HG03280 (cell line): ENCODE measurements at regions not wholly inside any gene's neighbourhood (a gene's known extent, or its start where the extent isn't known, plus 50 kb on each side); places are given as distances from the start of the nearest gene placed in this dataset.

Source experiments
- ATAC-seq: cut with Tn5 transposase; IDR thresholded peaks from one replicate; pipeline ENCODE4 v1.9.1; 2021; ENCODE audit warnings: mild to moderate bottlenecking, moderate library complexity; ENCODE audit not compliant: unreplicated experiment

- no peak for ATAC-seq
Observed at GRCh38 chr10:15462253-15462897, 91.3 kb upstream of the FAM171A1 start.

DNA sequence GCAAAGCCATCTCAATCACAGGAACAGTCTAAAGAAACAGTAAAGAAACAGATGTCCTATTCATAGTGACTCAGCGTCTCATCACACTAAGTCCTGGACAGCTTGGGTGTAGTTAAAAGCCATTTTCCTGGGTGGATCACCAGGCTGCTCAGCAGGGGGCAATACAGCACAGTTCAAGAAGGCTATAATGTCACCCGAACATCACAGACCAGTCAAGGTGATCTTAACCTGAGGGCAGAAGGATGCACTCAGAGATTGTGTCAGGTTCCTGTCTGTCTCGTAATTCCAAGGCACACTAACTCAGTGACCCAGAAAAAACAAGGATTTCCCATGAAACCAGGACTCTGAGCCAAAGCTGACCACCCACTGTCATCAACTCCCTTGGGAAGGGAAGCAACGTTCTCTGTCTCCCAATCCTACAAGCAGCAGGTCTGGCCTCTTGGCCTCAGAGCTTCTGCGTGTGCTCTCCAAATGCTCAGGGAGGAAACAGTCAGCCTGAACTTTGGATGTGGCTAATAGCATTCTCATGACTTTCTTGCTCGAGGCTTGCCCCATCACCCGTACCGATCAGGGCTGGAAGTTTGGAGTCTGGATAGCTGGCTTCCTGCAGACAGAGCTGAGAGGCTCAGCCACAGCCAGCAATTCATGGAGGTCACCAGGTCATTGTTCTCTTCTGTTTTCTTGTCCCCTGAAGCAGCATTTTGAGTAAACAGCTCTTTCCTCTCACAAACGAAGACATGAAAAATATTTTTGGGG lies 90.4 kb upstream of the FAM171A1 start:
- no peak for ATAC-seq

DNA sequence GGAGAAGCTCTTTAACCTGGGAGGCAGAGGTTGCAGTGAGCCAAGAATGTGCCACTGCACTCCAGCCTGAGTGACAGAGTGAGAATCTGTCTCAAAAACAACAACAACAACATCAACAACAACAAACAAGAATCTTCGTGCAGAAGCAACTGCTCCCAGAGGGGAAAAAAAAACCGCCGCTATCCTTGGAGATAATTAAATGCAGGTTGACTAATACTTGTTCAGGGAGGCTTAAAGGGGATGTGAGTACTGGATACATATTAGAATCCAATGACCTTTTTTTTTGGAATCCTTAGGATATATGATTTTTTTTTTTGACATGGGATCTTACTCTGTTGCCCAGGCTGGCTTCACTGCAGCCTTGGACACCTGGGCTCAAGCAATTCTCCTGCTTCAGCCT lies 89.6 kb upstream of the FAM171A1 start:
- ATAC-seq = no peak

GRCh38 chr10:15459218-15459617 lies 88.1 kb upstream of the FAM171A1 start:
- no peak for ATAC-seq

DNA sequence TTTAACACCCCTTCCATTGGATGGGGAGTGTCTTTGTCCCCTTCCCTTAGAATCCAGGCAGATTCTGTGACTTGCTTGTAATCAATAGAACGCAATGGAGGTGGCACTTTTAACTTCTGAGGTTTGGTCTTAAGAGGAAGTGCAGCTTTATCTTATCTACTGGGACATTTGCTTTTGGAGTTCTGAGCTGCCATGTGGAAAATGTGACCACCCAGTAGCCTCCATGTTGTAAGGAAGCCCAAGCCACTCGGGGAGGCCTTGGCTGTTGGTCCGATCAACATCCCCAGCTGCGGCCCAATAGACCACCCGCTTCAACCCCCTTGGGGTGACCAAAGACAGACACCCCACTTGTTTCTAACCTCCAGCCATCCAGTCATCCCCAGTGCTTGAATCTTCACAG lies 86.3 kb upstream of the FAM171A1 start:
- ATAC-seq = no peak

DNA sequence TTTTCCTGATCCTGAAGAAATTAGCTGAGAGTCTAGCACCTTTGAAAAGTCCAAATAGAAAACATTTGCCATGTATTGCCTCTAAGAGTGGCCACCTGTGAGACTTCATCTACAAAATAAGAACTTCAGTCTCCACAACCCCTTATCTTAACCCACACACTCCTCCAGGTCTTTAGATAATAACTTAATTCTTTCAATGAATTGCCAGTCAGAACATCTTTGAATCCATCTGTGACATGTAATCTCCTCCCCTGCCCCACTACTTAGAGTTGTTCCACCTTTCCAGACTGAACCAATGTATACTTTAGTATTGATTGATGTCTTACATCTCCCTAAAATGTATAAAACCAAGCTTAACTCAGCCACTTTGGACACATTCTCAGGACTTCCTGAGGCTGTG lies 84.4 kb upstream of the FAM171A1 start:
- ATAC-seq = no peak

- ATAC-seq = no peak
Observed at GRCh38 chr10:15453926-15454325, 82.8 kb upstream of the FAM171A1 start.

GRCh38 chr10:15453457-15453856 lies 82.4 kb upstream of the FAM171A1 start:
- no peak for ATAC-seq

- no peak for ATAC-seq
Observed at GRCh38 chr10:15452545-15452944, 81.5 kb upstream of the FAM171A1 start.

GRCh38 chr10:15451137-15452094 lies 80.3 kb upstream of the FAM171A1 start:
- no peak for ATAC-seq

DNA sequence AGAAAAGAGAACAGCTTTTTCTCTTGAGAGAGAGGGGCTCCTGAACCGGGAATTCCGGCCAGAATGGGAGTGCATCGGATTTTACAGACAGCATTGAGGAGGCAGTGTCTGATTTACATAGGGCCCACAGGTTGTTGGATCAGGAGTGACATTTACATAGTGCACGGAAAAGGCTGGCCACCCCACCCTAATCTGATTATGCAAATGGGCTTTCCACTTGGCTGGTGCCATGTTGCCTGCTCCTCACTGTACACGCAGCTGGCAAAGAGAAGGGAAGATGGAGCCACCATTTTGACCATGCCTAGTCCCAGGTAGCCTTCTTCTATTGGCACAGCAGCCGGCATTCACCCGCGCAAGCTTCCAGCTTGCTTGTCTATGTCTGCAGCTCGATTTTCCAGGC lies 77.5 kb upstream of the FAM171A1 start:
- ATAC-seq = no peak

DNA sequence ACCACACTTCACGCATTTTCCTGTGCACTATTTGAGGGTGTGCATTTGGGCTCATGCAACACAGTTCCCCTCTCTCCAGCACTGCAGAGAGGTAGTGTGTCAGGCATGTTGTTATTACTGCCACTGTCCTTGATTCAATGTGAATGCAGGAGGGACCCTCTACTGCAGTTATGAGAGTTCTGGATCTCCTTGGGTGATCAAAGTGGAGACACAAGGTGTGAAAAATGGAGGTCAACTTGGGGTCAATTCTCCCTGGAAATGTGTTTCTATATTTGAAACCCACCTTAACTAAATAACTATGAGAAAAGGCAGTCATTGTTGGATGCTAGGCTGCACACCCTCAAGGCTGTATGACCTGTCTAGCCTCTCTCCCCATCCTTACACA lies 73.9 kb upstream of the FAM171A1 start:
- ATAC-seq = no peak

DNA sequence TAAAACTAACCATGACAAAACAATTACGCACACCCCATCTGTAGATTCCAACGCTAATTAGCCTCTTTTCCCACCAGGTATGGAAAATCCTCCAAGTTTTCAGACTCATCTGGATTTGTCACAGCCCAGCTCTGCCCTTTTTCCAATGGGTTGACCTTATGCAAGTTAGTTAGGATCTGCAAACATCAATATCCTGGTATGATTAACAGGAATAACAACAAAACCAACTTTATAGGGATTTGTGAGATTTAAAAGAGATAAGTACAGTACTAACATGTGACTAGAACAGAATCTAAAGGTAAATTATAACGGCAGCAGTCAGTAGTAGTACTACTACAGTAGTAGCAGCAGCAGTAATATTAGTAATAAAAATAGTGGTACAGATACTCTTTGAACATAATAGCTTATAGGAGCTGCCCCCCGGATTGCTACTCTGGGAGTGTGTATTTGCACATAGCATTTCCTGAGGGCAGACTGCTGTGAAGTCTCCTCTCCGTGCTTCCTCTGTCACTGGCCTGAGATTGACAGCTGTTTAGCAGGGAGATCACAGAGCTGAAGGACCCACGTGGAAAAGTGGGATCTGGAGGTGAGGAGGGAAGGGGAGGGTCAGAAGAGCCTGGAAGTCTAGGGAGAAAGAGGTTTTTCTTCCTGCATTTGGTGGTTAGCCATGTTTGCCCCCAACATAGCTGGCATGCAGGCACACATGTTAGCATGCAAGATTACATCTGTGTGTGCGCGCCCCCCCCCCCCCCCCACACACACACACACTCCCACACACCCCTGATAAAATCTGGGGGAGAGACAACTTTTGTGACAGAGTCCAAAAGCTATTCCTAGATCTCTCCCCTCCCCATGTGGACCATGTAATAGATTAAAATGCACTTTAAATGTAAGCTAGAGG lies 73.3 kb upstream of the FAM171A1 start:
- no peak for ATAC-seq

DNA sequence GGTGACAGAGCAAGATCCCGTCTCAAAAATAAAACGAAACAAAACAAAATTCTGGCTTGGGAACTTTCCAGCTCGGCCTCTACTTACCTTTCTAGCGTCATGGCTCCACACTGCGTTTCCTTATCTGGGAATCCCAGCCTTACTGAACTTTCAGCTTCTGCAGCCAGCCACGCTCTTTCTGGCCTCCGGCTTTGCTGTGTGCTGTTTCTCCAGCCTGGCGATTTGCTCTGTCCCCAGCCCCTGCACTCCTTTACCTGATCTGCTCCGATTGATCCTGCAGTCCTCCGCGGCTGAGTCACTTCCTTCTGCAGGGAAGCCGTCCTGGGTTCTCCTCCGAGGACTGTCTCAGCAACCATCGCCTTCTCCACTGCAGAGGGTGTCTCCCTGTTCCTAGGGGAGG lies 71.0 kb upstream of the FAM171A1 start:
- ATAC-seq = no peak

GRCh38 chr10:15440204-15440711 lies 69.2 kb upstream of the FAM171A1 start:
- no peak for ATAC-seq

GRCh38 chr10:15439341-15439842 lies 68.3 kb upstream of the FAM171A1 start:
- ATAC-seq = no peak

- ATAC-seq = no peak
Observed at GRCh38 chr10:15436696-15437095, 65.6 kb upstream of the FAM171A1 start.

DNA sequence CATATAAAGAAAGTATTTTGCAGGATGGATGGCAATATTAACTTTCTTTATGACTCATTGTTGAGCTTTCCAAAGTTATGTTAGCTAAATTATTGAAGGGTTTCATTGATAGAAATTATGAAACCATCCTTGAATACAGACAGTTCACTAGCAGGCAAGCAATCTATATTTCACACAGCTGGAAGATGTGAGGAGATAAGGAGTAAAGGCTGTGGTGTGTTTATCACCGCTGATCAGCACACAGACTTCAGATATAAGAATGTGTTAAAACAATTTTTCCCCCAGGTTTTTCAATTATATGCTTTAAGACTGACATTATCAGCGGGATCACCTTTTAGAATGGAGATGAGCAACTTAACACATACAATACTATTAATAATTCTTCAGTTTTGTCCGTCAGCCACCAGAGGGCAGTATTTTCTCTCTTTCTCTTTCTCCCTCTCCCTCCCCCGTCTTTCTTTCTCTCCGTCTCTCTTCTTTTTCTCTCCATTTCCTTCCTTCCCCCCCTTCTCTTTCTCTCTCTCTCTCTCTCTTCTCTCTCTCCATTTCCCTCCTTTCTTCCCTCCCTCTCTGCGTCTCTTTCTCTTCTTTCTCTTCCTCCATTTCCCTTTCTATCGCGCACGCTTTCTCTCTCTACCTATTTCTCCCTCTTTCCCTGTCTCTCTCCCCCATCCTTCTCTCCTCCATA lies 62.9 kb upstream of the FAM171A1 start:
- ATAC-seq = peak; percentile 54

DNA sequence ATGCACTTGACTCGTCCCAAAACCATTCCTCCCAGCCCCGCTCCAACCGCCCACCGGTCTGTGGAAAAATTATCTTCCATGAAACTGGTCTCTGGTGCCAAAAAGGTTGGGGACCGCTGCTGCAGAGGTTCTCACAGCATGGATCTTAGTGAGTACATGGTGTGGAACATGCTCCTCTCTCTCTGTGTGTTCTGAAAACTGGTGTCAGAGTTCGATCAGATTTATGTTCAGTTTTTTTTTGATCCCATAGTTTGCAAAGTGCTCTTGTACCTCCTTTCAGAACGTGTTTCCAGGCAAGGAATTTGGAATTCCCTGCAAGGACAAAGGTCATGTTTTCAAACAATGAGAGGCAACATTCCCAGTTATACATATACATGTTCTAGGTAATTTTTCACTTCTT lies 61.2 kb upstream of the FAM171A1 start:
- no peak for ATAC-seq
